ENCODE measurements at regions not wholly inside any gene's neighbourhood (a gene's known extent, or its start where the extent isn't known, plus 50 kb on each side); places are given as distances from the start of the nearest gene placed in this dataset.
A peak's percentile ranks its signal among the peaks of the same experiment; 100 is the strongest.

DNA sequence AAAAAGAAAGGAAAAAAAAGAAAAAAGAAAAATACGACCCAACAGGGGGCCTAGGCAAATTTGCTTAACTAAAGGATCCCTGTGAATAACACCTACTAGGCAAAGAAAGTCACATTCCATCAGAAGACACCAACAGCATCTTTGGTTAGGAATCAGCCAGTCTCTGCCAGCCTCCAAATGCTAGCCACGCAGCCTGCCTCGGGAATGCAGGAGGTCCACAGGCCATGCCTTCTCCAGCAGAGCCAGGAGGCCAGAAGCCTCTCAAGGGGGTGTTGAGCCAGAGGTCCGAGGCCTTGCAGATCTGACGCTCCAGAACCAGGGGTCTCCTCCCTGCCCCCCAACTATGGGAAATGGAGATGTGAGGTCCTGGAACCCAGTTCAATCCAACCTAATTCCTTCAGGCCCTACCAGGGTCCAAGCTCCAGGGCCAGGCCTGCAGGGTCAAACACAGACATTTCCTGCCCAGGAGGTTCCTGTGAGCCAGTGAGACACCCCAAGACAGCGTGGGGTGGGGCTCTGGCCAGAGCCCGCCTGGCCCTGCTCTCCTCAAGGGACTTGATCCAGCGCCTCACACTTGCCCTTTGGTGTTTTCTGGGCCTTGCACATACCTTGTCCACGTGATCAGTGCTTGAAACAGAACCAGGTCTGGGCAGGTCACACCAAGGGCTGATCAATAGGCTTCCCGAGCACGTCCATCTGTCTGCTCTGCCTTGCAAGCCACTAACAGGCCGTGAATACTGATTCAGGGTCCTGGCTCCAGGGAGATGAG, 289.6 kb upstream of the ID2 start:
- no peak for DNase-seq

DNA sequence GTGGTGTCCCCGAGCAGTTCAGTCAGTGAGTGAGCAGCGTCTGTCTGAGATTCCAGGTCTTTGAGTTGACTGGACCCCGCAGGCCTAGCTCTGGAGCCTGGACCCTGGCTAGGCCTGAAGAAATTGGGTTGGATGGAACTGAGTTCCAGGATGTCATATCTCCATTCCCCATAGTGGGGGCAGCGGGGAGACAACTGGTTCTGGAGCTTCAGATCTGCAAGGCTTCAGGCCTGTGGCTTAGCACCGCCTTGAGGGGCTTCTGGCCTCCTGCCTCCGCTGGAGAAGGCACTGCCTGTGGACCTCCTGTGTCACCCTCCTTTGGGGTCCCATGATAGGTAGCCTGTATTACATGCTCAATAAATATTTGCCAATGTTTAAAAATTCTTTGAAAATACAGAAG, 288.4 kb upstream of the ID2 start:
- no peak for DNase-seq

DNA sequence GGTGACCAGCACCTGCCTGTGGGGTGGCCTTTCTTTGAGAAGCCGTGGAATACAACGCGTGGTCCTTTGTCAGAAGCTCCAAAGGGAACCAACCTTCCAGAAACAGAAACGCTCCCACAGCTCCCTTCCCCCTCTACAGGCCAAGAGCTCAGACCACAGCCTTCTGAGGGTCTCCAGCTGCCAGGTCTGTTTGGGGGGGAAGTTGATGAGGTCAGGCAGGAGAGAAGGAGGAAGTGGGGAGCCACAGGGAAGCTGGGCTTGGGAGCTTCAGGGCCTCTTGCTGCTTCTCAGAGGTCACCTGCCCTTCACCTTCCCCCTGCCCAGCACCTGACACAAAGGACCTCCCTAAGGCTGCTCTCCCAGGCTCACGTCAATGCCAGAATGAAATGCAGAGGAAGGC, 287.7 kb upstream of the ID2 start:
- no peak for DNase-seq

DNA sequence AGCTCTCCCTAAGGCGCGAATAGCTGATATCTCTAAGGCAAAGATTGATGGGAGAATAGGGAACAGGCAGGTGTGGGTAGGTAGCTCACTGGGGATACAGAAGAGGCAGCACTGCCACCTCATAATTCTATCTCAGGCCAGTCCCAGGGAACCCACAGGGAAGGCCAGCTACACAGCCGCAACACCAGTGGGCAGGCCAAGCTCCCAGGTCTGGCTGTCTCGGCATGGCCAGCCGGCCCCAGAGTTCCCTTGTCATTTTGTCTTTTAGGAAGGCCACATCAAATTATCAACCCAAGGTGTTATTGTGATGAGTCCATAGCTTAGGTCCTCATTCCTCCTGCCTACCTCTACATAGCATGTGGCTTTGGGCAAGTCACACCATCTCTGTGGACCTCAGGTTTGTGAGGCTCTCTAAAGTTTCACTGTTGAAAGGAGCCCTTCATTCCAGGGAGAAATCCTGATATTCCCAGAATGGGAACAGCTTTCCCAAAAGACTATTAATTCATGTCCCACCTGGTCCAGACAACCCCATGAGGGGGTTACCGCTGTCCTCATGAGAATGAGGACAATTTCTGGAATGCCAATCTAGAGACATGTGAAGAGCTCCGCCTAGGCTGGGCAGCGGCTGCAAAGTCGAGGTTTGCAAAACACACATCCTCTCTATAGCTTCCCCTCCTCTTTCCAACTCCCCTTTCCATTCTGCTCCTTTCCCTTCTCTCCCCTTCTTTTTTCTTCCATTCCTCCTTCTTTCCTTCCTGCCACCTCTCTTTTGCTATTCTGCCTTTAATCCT, 287.1 kb upstream of the ID2 start:
- DNase-seq, result no peak

DNA sequence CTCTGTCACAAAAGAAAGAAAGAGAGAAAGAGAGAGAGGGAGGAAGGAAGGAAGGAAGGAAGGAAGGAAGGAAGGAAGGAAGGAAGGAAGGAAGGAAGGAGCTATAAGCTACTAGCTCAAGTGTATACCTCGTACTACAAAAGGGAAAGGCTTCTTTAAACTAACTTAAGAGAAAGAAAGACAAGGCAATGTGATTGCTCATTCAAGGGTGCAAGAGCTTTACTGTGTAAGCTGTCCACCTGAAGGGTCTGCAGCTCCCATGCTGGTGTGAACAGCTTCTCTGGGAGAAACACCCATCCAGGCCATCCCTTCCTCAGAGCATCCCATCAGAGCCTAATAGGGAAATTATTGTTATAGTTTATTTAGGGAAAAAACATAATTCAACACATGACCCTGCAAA, 286.1 kb upstream of the ID2 start:
- DNase-seq, result no peak

DNA sequence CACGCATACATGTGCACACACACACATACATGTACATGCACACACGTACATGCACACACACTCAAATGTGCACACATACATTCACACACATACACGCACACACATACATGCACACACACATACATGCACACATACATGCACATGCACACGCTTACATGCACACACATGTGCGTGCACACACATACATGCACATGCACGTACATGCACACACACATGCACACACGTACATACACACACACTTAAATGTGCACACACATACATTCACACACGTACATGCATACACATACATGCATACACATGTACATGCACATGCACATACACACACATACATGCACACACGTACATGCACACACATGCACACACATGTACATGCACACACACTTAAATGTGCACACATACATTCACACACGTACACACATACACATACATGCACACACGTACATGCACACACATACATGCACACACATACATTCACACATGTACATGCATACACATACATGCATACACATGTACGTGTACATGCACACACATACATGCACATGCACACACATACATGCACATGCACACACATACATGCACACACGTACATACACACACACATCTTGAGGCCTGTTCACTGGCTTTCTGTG, 283.7 kb upstream of the ID2 start:
- no peak for DNase-seq

DNA sequence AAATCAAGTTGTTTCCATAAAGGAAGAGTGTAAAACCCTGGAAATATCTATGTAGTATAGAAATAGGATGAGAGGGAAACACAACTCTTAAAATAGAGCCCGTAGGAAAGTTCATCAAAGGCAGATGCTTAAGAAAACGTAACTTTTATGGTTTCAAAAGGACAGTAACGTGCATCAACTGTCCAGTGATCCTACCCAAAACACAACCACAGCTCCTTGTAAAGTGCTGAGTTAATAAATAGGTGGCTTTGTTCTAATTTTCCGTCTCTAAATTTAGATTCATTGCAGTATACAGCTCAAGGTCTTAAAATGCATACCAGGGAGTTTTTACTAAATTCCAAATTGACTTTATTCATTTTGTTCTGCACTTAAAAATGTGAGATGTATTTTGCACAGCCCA, 282.1 kb upstream of the ID2 start:
- no peak for DNase-seq

DNA sequence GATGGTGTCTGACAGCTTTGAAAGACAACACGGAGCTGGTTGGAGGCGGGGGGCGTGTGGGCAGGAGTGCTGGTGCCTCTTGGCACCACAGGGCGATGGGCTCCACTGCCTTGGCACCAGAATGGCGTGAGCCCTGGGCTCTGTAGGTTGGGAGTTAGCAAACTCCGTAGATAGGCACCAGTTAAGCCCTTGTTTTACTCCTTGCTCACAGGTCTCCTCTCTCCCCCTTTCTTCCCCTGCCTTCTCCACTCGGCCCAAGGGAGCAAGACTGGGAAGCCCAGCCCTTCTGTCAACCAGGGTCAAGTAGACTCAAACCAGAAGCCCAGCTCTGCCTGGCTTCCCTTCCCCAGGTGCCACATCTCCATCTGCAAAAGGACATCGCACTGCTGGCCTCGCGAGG, 281.7 kb upstream of the ID2 start:
- DNase-seq, result no peak

DNA sequence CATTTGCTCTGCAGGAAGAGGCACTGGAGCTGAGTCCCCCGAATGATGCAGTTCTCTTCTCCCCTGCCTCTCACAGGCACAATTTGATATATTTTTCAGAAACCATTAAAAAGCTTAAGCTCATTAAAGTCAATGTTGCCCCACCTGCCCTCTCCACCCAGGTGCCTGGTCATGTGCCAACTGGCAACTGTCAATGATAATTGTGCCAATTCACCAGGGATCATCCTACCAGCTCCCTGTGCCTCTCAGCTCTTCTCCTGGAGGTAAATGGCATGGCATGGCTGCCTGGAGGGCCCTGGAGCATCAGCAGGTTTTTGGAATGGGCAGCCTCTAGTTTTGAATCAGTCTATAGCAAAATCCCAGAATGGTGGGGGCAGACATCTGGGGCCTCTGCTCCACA, 279.6 kb upstream of the ID2 start:
- DNase-seq, result no peak

DNA sequence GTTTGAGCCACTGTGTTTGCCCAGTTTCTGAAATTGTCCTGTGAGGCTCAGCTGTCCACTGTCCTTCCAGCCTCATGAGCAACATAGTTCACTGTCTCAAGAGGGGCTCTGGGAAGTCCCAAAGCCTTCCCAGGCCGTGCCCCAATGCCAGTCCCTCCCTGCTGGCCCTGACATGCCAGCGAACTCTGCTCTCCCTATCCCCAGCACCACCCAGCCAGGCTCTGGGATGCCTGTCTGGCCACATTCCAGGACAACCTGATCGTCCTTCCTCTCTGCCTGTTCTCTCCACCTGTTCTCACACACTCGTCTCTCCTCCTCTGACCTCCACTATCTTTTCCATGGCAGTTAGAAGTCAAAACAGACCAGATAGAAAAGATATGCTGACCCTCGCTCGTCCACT, 278.0 kb upstream of the ID2 start:
- no peak for DNase-seq

DNA sequence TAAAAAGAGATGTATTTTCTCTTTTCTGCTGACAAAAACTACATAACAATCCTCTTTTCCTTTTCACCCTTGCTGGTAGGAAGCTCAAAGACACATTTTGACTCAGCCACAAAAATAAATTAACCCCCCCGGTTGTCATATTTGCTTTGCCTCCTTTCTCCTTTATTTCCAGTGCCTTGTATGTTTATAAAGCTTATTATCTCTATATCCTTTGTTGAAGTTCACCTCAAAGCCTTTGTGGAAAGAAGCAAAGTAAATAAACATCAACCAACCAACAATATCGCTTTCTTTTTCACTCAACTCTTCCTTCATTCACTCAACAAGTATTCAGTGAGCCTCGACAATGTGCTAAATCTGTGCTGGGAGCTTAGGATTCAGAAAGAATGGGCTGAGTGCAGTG, 276.5 kb upstream of the ID2 start:
- no peak for DNase-seq

DNA sequence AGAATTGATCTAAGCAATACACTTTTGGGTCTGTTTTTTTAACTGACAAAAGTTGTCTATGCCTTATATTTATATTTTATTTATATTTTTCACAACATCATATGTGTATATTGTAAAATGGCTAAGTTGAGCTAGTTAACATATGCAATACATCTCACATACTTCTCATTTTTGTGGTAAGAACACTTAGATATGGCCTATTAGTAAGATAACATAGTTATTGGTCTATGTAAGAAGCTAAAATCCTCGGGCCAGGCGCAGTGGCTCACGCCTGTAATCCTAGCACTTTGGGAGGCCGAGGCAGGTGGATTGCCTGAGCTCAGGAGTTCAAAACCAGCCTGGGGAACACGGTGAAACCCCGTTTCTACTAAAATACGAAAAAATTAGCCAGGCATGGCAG, 275.6 kb upstream of the ID2 start:
- no peak for DNase-seq

DNA sequence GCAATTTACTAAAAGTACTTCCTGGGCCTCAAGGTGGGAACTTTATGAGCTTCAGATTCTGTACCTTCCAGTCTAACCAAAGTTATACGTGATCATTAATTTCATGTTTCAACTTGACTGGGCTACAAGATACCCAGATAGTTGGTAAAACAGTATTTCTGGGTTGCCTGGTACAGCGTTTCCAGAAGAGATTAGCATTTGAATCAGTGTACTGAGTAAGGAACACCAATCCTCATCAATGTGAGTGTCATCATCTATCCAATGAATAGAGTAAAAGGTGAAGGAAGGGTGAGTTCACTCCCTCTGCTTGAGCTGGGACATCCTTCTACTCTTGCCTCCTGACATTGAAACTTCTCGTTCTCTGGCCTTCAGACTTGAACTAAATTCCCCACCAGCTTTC, 274.5 kb upstream of the ID2 start:
- DNase-seq, result no peak

DNA sequence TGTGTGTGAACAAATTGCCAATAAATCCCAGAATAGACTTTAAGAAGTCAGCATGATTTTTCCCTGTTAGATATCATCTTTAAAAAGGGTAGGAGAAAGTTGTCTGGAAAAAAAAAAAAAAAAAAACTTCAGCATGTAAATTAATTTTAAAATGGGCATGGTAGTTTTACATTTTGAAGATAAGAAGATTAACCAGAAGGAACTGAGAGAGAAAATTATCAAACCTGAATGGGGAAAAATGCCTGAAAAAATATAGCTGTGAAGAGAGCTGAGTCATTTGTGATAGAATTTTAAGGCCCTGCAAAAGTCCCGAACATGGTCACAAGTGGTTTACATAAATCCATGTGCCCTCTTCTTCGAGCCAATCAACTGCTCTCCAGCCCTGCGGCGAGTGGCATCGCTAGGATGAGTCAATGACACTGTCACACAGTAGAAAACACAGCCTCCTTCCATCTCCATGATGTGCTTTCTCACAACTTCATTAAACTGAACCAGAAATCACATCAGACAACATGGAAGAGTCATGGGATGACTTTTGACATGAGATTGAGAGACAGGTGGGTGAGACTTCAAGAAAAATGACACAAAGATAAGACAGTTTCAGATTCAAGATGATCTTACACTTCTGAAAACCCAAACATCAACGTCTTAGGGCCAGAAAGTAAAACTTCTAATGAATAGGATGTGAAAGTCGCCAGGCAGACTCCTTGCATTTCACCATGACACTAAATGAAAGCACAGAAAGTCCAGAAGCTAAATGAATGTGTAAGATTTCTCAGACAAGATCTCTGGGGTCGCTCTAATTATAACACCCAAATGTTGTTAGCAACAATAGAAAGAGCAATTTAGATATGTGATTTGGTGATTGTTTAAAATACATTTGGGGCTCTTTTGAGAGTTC, 273.0 kb upstream of the ID2 start:
- DNase-seq, result no peak

DNA sequence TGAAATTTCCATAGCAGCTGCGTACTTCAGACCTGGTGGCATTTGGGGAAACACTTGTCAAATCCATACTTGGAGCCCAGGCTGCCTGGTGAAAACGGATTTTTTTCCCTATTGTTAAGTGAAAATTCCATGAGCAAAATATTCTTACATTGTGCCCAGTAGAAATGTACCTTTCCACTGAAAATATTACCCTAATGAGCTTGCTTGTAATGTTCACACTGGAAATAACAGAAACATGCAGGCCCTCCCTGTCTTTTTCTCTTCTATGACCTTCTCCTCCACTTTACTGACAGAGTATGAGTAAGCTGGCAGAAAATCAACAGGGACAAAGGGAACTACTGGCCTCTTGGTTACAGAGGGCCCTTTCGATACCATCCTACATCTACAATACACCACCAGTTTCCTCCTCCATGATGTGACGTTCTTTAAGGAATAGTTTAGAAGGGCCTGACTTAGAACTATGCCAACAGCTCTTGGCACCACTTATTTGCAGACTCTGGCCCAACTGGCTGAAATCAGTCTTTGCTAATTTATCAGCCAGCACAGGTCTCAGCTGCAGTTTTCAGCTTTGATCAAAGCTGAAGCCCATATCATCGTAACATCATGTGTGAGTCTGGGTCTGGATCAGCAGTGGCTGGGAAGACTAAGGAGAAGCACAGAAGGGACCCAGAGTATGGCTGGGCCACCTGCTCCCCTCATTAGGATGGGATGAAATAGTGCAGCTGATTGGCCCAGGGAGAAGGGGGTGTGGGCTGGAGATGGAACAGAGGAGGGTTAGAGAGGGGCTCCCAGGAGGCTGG, 272.2 kb upstream of the ID2 start:
- DNase-seq, result no peak

DNA sequence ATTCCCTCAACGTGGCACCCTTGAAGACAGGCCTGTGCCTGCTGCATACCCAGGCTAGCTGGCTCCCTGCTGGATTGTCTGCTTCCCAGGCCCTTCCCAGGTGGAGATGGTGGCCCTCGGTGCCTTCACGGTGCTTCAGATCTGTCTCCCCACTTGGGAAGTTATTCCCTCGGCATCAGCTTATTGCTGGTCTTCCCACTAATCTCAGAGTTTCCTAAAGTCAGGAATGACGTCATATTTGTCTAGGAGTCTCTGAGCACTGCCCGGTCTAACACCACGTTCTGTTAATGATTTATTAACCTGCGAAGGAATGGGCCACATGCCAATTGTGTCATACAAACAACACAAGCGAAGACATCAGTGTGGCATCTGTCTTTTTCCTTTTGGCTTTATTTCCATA, 269.8 kb upstream of the ID2 start:
- no peak for DNase-seq

DNA sequence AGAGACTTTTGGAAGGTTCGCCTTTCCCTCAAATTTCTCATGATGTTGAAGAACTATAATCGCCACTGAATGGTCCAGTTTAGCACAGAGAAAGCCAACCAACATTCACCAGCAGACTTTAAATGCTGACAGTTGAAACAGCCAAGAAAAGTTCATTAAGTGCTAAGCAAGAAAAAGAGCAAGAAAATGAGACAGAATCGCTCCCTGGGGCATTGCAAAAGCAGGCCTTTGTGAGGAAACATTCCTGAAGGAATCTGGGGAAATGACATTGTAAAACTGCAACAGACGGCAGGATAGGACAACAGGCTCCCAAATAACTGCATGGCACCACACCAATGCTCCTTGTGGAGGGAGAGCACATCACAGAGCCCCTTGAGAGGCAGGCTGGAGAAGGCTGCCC, 269.3 kb upstream of the ID2 start:
- DNase-seq, result peak; percentile 10 to 47 (median 30)

DNA sequence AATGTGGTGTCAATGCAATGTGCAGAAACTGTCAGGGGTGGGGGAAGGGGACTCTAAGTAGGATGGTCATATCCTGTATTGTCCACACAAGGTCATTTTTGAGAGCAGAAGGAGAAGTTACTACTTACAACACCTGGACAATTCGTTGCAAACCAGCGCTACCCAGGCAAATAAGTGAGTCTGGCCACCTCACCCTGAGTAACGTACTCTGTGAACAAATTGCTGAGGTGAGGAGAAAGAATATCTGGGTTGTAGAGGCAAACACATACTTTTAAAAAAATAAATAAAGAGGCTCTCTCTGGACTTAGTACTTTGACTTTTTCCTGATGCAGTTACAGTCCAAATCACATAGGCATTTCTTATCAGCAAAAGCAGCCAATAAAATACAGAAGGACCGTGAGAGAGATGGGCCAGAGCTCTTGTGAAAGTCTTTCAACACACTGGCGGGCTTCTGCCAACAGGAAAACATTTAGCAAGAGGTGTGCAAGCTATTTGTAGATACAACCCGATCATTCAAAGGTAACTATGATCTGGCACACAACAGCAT, 268.2 kb upstream of the ID2 start:
- DNase-seq, result no peak

DNA sequence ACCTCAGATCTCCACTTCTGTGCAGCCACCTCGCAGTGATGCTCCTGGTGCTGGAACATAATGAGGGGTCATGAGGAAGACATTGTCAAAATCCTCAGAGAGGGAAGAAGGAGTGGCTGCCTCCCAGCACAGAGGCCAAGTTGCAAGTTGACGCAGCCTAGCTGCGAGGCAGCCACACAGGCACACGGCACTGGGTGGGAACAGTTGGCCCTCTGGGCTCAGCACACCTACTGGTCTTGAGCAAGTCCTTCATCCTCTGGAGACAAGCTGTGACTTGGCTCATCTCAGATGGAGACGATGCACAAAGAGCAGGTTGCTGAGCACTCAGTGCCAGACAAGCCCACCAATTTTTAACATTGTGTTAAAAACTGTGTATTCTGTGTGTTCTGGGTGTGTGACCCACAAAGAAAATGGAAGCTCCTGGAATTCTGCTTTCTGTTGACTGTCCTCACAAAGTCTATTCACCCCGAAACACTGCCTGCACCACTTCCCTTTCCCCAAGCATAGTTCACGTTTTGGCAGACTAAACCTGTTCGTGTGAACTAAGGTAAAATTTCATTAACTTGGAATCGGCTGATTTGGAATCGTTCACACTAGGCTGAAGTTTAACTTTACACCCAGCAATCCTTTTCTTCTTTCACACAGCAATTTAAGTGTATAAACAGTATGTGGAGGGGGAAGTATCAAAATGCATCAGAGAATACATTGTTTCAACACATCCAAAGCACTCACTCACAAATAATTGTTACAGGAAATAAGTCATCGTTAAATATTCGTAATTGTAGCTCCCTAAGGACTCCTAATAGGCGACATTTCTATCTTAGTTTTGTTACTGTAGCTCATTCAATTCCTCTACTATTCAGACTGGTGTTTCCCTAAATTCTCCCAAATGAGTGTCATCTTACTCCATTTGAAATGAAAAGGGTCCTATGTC, 266.6 kb upstream of the ID2 start:
- DNase-seq, result no peak
